ENCODE measurements at regions not wholly inside any gene's neighbourhood (a gene's known extent, or its start where the extent isn't known, plus 50 kb on each side); places are given as distances from the start of the nearest gene placed in this dataset.

DNA sequence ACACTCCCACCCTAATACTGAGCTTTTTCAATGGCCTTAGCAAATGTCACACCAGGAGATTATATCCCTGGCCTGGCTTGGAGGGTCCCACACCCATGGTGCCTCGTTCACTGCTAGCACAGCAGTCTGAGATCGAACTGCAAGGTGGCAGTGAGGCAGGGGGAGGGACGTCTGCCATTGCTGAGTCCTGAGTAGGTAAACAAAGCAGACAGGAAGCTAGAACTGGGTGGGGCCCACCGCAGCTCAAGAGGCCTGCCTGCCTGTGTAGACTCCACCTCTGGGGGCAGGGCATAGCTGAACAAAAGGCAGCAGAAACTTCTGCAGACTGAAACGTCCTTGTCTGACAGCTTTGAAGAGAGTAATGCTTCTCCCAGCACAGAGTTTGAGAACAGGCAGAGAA lies 338.9 kb upstream of the MBL2 start:
- no peak for DNase-seq
- Histone ChIP-seq H3K27me3 (no peaks in the 10 kb centered on the region), H3K36me3 (replicated peaks in 1 of 2; ENCODE audit: insufficient read depth in 1 of 2, low read depth in 2 of 2) (no peaks in the 10 kb centered on the region), H3K27ac (no peak overlapping the region), H3K4me3 (no peak overlapping the region), H3K9me3 (no peaks in the 10 kb centered on the region), H3K4me1 (no peaks in the 10 kb centered on the region)
- ATAC-seq = no peak
- intact Hi-C loops (cut with DNase I) = no loop called here
- TF ChIP-seq POLR2A (IDR thresholded peaks at IDR 0.05) = no peak
- TF ChIP-seq, protein P1, sequence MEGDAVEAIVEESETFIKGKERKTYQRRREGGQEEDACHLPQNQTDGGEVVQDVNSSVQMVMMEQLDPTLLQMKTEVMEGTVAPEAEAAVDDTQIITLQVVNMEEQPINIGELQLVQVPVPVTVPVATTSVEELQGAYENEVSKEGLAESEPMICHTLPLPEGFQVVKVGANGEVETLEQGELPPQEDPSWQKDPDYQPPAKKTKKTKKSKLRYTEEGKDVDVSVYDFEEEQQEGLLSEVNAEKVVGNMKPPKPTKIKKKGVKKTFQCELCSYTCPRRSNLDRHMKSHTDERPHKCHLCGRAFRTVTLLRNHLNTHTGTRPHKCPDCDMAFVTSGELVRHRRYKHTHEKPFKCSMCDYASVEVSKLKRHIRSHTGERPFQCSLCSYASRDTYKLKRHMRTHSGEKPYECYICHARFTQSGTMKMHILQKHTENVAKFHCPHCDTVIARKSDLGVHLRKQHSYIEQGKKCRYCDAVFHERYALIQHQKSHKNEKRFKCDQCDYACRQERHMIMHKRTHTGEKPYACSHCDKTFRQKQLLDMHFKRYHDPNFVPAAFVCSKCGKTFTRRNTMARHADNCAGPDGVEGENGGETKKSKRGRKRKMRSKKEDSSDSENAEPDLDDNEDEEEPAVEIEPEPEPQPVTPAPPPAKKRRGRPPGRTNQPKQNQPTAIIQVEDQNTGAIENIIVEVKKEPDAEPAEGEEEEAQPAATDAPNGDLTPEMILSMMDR (IDR thresholded peaks at IDR 0.05) = no peak
- 69 to 71% methylated on average over 4 to 5 of the region's 5 CpGs for WGBS, 2 donors

DNA sequence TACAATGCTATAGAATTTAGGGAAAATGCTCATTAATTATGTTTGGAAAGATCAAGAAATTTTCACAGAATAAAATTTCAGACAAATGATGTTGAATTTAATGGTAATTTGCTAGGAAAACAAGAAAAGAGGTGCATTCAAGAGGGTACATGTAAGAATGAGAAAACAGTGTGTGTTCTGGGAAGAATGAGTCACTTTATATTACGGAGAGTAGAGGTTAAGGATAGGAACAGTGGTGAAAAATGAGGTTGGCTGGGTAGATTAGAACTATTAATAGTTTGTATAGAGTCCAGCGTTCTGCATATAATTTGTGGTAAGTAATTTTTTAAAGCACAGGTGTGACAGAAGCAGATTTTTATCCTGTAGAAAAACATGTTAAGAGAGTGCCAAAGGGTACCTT lies 336.7 kb upstream of the MBL2 start:
- H3K36me3 ChIP-seq (replicated peaks in 1 of 2; ENCODE audit: insufficient read depth in 1 of 2, low read depth in 2 of 2) = no peaks in the 10 kb centered on the region
- intact Hi-C loops (cut with DNase I) = no loop called here

DNA sequence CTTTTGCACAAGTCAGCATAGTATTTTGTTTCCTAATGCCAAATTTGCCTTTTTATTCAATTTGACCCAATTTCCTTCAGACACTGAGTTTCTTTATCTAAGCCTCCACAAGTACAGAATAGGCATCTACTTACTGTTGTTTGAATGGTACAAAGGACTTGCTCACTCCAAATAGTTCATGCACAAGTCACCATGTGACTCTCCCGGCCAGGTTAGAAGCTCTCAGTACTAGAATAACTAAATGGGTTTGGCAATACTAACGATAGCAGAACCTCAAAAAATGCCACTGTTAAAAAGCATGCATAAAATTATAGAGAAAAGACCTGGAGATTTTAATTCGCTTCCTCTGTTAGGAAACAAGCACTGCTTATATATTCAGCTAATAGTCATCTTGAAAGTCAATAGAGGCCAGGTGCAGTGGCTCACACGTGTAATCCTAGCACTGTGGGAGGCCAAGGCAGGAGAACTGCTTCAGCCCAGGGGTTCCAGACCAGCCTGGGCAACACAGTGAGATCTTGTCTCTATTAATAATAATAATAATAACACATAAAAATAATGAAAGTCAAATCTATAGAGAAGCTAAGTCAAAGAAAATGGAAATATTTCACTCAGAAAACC lies 335.8 kb upstream of the MBL2 start:
- DNase-seq = peak; percentile 30 to 77 (median 53)
- intact Hi-C loops (cut with DNase I) = no loop called here
- WGBS, 2 donors = 28 to 33% methylated on average over 4 of the region's 4 CpGs

More for the DNA sequence above, 336.7 kb upstream of the MBL2 start:
- WGBS, 2 donors = 32 to 34% methylated on average over 2 of the region's 2 CpGs
- no peak for DNase-seq
- Histone ChIP-seq H3K4me1 (no peaks in the 10 kb centered on the region), H3K4me3 (no peak overlapping the region), H3K9me3 (no peaks in the 10 kb centered on the region), H3K27ac (no peak overlapping the region), H3K27me3 (no peaks in the 10 kb centered on the region)
- TF ChIP-seq, protein P1 (IDR thresholded peaks at IDR 0.05) = no peak
- no peak for TF ChIP-seq POLR2A (IDR thresholded peaks at IDR 0.05)
- ATAC-seq = no peak

DNA sequence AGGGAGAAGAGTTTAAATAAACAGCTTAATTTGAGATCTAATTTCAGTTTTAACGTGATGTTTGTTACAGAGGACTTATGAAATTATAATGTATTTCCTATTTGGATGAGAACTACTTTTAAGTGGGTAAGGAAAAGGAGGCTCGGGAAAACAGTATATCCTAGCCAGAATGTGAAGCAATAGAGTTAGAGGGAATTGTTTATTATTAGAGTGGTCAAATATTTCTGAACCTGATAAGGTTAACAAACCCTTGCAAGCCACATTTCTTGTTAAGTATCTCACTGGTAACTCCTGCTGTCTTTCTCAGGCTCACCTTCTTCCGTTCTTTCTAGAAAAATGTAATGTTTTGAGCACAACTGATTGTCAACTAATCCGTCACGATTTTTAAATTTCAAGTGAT lies 335.1 kb upstream of the MBL2 start:
- 21 to 29% methylated on average over 5 of the region's 5 CpGs for WGBS, 2 donors
- H3K4me1 ChIP-seq = no peaks in the 10 kb centered on the region
- TF ChIP-seq, protein P1 (IDR thresholded peaks at IDR 0.05) = no peak
- TF ChIP-seq POLR2A (IDR thresholded peaks at IDR 0.05) = no peak
- intact Hi-C loops (cut with DNase I) = no loop called here
- no peak overlapping the region for H3K27ac ChIP-seq
- ATAC-seq (no peak), DNase-seq (no peak)
- no peaks in the 10 kb centered on the region for H3K9me3 ChIP-seq
- H3K4me3 ChIP-seq = no peak overlapping the region
- H3K27me3 ChIP-seq = no peaks in the 10 kb centered on the region
- no peaks in the 10 kb centered on the region for H3K36me3 ChIP-seq (replicated peaks in 1 of 2; ENCODE audit: insufficient read depth in 1 of 2, low read depth in 2 of 2)

More for the DNA sequence above, 335.8 kb upstream of the MBL2 start:
- Histone ChIP-seq H3K4me1 (no peaks in the 10 kb centered on the region), H3K9me3 (no peaks in the 10 kb centered on the region), H3K27me3 (no peaks in the 10 kb centered on the region), H3K36me3 (replicated peaks in 1 of 2; ENCODE audit: insufficient read depth in 1 of 2, low read depth in 2 of 2) (no peaks in the 10 kb centered on the region), H3K4me3 (no peak overlapping the region), H3K27ac (peak overlapping the region in 1 of 4 donors; percentile 0)
- TF ChIP-seq POLR2A (IDR thresholded peaks at IDR 0.05) = no peak
- TF ChIP-seq, protein P1 (IDR thresholded peaks at IDR 0.05) = no peak
- ATAC-seq = peak; percentile 78

DNA sequence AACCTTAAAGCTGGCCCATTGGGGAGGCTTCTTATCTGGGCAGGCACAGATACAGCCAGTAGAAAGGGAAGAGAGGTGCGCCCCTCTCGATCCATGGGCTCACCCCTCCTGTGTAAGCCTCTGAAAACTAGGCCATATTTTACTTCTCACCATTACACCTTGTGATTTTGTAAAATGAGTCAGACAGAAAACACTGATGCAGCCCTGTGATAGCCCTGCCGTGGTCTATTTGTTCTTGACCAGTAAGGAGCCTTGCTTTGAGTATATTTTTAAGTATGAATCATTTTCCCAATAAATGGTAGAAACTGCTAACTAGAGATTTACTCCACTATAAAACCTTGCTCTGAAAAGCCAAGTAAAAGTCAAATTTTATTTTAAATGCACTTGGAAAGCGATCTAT lies 329.8 kb upstream of the MBL2 start:
- H3K4me1 ChIP-seq = no peaks in the 10 kb centered on the region
- no peaks in the 10 kb centered on the region for H3K9me3 ChIP-seq
- no peaks in the 10 kb centered on the region for H3K36me3 ChIP-seq (replicated peaks in 1 of 2; ENCODE audit: insufficient read depth in 1 of 2, low read depth in 2 of 2)
- H3K27me3 ChIP-seq = no peaks in the 10 kb centered on the region
- H3K27ac ChIP-seq = no peak overlapping the region
- no peak for TF ChIP-seq POLR2A (IDR thresholded peaks at IDR 0.05)
- TF ChIP-seq, protein P1 (IDR thresholded peaks at IDR 0.05) = no peak
- ATAC-seq (no peak), DNase-seq (no peak)
- no peak overlapping the region for H3K4me3 ChIP-seq
- intact Hi-C loops (cut with DNase I) = no loop called here
- 80 to 84% methylated on average over 4 of the region's 4 CpGs for WGBS, 2 donors
